Testis (tissue), 2 donors: ENCODE measurements at regions not wholly inside any gene's neighbourhood (a gene's known extent, or its start where the extent isn't known, plus 50 kb on each side); places are given as distances from the start of the nearest gene placed in this dataset.

Experiments used
- CTCF ChIP-seq, 3 experiments: fragments of 450-650 bp in 2 of 3; fragments of 200-600 bp in 1 of 3; sonication (generic) in 1 of 3; IDR thresholded peaks; one replicate each; pipeline ENCODE4 v1.5.1; 2016 to 2019; ENCODE audit warnings: antibody characterized with exemption in 3 of 3, mild to moderate bottlenecking in 2 of 3, moderate library complexity in 1 of 3
- POLR2A ChIP-seq: fragments of 450-650 bp; IDR thresholded peaks from one replicate; pipeline ENCODE4 v1.6.1; 2017; ENCODE audit warnings: antibody characterized with exemption, mild to moderate bottlenecking, moderate library complexity

GRCh38 chr2:238668426-238668825 is 179.5 kb upstream of the TWIST2 start:
- TF ChIP-seq CTCF (IDR thresholded peaks at IDR 0.05) (no peak), POLR2A (no peak)
